K562 (cell line): ENCODE measurements at regions not wholly inside any gene's neighbourhood (a gene's known extent, or its start where the extent isn't known, plus 50 kb on each side); places are given as distances from the start of the nearest gene placed in this dataset.

Source experiments
- ATAC-seq: fragments of 200-7000 bp; cut with Tn5 transposase; 3 replicates; pipeline ENCODE4 v1.9.1; 2020; ENCODE audit warnings: moderate library complexity
- BruUV-seq: library from RNA; stranded (reverse); fragments of 400-500 nt; replicated peaks from 2 replicates; lab custom pipeline; 2021; lab: Mats Ljungman, UMichigan
- CTCF ChIA-PET: fragments of 300-600 bp; formaldehyde crosslinking; extraction: SDS; loops from one replicate; lab custom pipeline; 2021; ENCODE audit warnings: low intra/inter-chr PET ratio; lab: Yijun Ruan, JAX
- POLR2A ChIA-PET: fragments of 300-600, 350-650 bp; sonication (Branson Sonifier 250); formaldehyde crosslinking; extraction: SDS; loops from one replicate; lab custom pipeline; 2021; ENCODE audit warnings: antibody characterized with exemption, inconsistent platforms; lab: Yijun Ruan, JAX
- DNase-seq, 4 experiments: peaks; one replicate each; pipeline versions ENCODE4 v3.0.0 to v3.0.0-alpha.2; 2011 to 2018; ENCODE audit warnings: low spot score in 3 of 4, mixed read lengths in 3 of 4; ENCODE audit errors: extremely low read depth in 1 of 4
- FAIRE-seq: peaks from 2 replicates; lab custom pipeline; 2011; peaks lifted over from hg19 to GRCh38; lab: Jason Lieb, UNC
- H2AFZ ChIP-seq: 2 replicates; pipeline ENCODE4 v1.6.0; 2011; ENCODE audit warnings: low read depth, low read length, control low read depth, inconsistent platforms
- H3K27ac ChIP-seq: fragments of 200-600 bp; 3 replicates; pipeline ENCODE4 v1.8.0; 2011; ENCODE audit warnings: low read depth, mild to moderate bottlenecking, control low read depth, inconsistent platforms, low read length, moderate library complexity, mixed read lengths; ENCODE audit errors: extremely low read depth
- H3K27me3 ChIP-seq, 2 experiments: fragments of 300-600 bp in 1 of 2; 2 replicates in 1 of 2; 3 replicates in 1 of 2; pipeline versions ENCODE4 v1.6.0 to v1.8.0; 2011; ENCODE audit warnings: inconsistent platforms in 2 of 2, low read length in 2 of 2, mild to moderate bottlenecking in 1 of 2, mixed read lengths in 1 of 2, moderate library complexity in 1 of 2; ENCODE audit not compliant: control insufficient read depth in 2 of 2, insufficient read depth in 2 of 2
- H3K36me3 ChIP-seq: fragments of 300-600 bp; 3 replicates; pipeline ENCODE4 v1.8.0; 2011; ENCODE audit warnings: mild to moderate bottlenecking, low read length, inconsistent platforms; ENCODE audit not compliant: control insufficient read depth, insufficient read depth
- H3K4me1 ChIP-seq, 2 experiments: fragments of 200-600 bp in 1 of 2; replicated peaks in 1 of 2; 2 replicates in 1 of 2; 3 replicates in 1 of 2; pipeline versions ENCODE4 v1.5.1 to v1.8.0; 2011; ENCODE audit warnings: inconsistent platforms in 2 of 2, low read length in 2 of 2, mild to moderate bottlenecking in 1 of 2, mixed read lengths in 1 of 2, moderate library complexity in 1 of 2; ENCODE audit not compliant: control insufficient read depth in 2 of 2, insufficient read depth in 2 of 2
- H3K4me2 ChIP-seq: 2 replicates; pipeline ENCODE4 v1.6.1; 2011; ENCODE audit warnings: low read length, control low read depth, inconsistent platforms, mixed read lengths; ENCODE audit not compliant: insufficient read depth
- H3K4me3 ChIP-seq: fragments of 200-600 bp; sonication (generic), shearing (Covaris generic); 2 replicates; pipeline ENCODE4 v1.5.1; 2016; ENCODE audit warnings: control low read depth, inconsistent platforms
- H3K79me2 ChIP-seq: fragments of 200-600 bp; 3 replicates; pipeline ENCODE4 v1.8.0; 2011; ENCODE audit warnings: low read length, inconsistent platforms; ENCODE audit not compliant: control insufficient read depth, insufficient read depth
- H3K9ac ChIP-seq, 2 experiments: 2 replicates each; pipeline versions ENCODE4 v1.6.0 to v1.6.1; 2011; ENCODE audit warnings: low read depth in 2 of 2, low read length in 2 of 2, control low read depth in 1 of 2, inconsistent platforms in 1 of 2, mild to moderate bottlenecking in 1 of 2, mixed read lengths in 1 of 2; ENCODE audit not compliant: insufficient read depth in 1 of 2
- H3K9me1 ChIP-seq: one replicate; pipeline ENCODE4 v1.6.0; 2011; ENCODE audit warnings: inconsistent platforms, mild to moderate bottlenecking, low read length, moderate library complexity; ENCODE audit not compliant: control insufficient read depth, insufficient read depth
- H3K9me3 ChIP-seq: replicated peaks from 2 replicates; pipeline ENCODE4 v1.5.1; 2011; ENCODE audit warnings: low read depth, low read length, inconsistent platforms; ENCODE audit not compliant: control insufficient read depth, insufficient read depth
- H4K20me1 ChIP-seq: replicated peaks from 2 replicates; pipeline ENCODE4 v1.6.1; 2011; ENCODE audit warnings: low read length, inconsistent platforms, mixed read lengths; ENCODE audit not compliant: control insufficient read depth, insufficient read depth
- ARID2 ChIP-seq: fragments of 450-650 bp; IDR thresholded peaks from 2 replicates; pipeline ENCODE4 v1.6.1; 2017; ENCODE audit warnings: antibody characterized with exemption, mild to moderate bottlenecking
- KLF13 ChIP-seq: fragments of 450-650 bp; IDR thresholded peaks from 2 replicates; pipeline ENCODE4 v1.6.1; 2016; ENCODE audit warnings: missing genetic modification characterization, low read depth, mild to moderate bottlenecking, missing compliant biosample characterization, moderate library complexity, borderline replicate concordance
- MEF2D ChIP-seq: conservative IDR thresholded peaks from 2 replicates; pipeline ENCODE4 v1.6.1; 2016; ENCODE audit warnings: low read depth, missing genetic modification characterization, missing compliant biosample characterization
- MEIS2 ChIP-seq: fragments of 450-650 bp; IDR thresholded peaks from 2 replicates; pipeline ENCODE4 v1.6.1; 2014; ENCODE audit warnings: mild to moderate bottlenecking; ENCODE audit not compliant: partially characterized antibody
- RAD51 ChIP-seq: fragments of 450-650 bp; IDR thresholded peaks from 2 replicates; pipeline ENCODE4 v1.7.1; 2016; ENCODE audit warnings: low read depth, mild to moderate bottlenecking, borderline replicate concordance
- RB1 ChIP-seq: fragments of 450-650 bp; IDR thresholded peaks from 2 replicates; pipeline ENCODE4 v1.6.1; 2017; ENCODE audit warnings: low read depth, mild to moderate bottlenecking
- RNF2 ChIP-seq: sonication (generic); IDR thresholded peaks from 2 replicates; pipeline ENCODE4 v1.6.1; 2016
- SRSF1 ChIP-seq: fragments of 200-400 bp; formaldehyde crosslinking; IDR thresholded peaks from 2 replicates; pipeline ENCODE4 v1.6.1; 2017; ENCODE audit warnings: mild to moderate bottlenecking, low read depth, low read length, moderate library complexity
- ZBTB17 ChIP-seq: fragments of 450-650 bp; formaldehyde crosslinking; IDR thresholded peaks from 2 replicates; pipeline ENCODE4 v1.4.0; 2020; ENCODE audit warnings: mild to moderate bottlenecking
- ZKSCAN8 ChIP-seq: fragments of 200-800 bp; sonication (Bioruptor generic); IDR thresholded peaks from 2 replicates; pipeline ENCODE4 v1.6.1; 2016; ENCODE audit warnings: missing genetic modification characterization, missing compliant biosample characterization
- ZNF609 ChIP-seq: sonication (generic); formaldehyde crosslinking; IDR thresholded peaks from 2 replicates; pipeline ENCODE4 v1.8.1; 2023; ENCODE audit warnings: missing genetic modification reagents, mild to moderate bottlenecking, borderline replicate concordance
- ZNF717 ChIP-seq: fragments of 250-450 bp; sonication (Bioruptor Pico); IDR thresholded peaks from 2 replicates; pipeline ENCODE4 v1.5.0; 2021
- ZNF76 ChIP-seq: fragments of 250-450 bp; sonication (Bioruptor Pico); IDR thresholded peaks from 2 replicates; pipeline ENCODE4 v1.4.0; 2020; ENCODE audit warnings: mild to moderate bottlenecking, moderate library complexity, borderline replicate concordance
- WGBS: fragments of 100-300 bp; shearing (Covaris generic); methylation state at CpG from one replicate; pipeline ENCODE4 v1.1.6; 2016; ENCODE audit warnings: low coverage, mixed read lengths; ENCODE audit not compliant: insufficient coverage; ENCODE audit errors: missing lambda C conversion rate; 5-methylcytosine and 5-hydroxymethylcytosine counted together
- in situ Hi-C: fragments of 300-500 bp; cut with MboI; formaldehyde crosslinking; loops from 4 replicates; pipeline ENCODE4 v1.15.0; 2018; ENCODE audit warnings: inconsistent platforms, mixed read lengths
- intact Hi-C: fragments of 100-400 bp; cut with micrococcal nuclease; formaldehyde crosslinking; loops from 2 replicates; pipeline ENCODE4 v1.14.2; 2022
- TF ChIP-seq, protein P1 (sequence below): fragments of 450-650 bp; IDR thresholded peaks from 2 replicates; pipeline ENCODE4 v1.6.1; 2016; ENCODE audit warnings: missing biosample characterization, missing genetic modification characterization
- TF ChIP-seq, protein P2 (sequence below): fragments of 450-650 bp; conservative IDR thresholded peaks from 2 replicates; pipeline ENCODE4 v1.6.1; 2016; ENCODE audit warnings: missing genetic modification characterization, low read depth, mild to moderate bottlenecking, control low read depth, missing compliant biosample characterization
- TF ChIP-seq, protein P3 (sequence below): fragments of 450-650 bp; formaldehyde crosslinking; IDR thresholded peaks from 2 replicates; pipeline ENCODE4 v1.4.0; 2020; ENCODE audit warnings: mild to moderate bottlenecking, mixed read lengths

DNA sequence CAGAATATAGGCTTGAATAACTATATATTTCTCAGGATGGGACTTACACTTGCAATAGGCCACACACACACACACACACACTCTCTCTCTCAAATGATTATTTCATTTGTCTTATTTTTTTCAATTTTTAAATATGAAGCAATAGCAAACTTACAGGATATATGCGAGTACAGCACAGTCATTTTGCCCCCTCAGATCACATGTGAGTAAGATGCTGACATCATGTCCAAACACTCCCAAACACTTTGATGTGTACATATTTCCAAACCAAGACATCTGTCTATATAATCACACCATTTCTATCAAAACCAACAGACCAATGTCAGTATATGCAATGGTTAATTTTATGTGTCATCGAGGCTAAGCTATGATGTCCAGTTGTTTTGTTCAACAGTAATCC lies 1535.9 kb upstream of the FLRT2 start:
- WGBS, result 0% methylated on average over 2 of the region's 2 CpGs
- no peak overlapping the region for H2AFZ ChIP-seq
- intact Hi-C loops (no loop called here), in situ Hi-C loops (no loop called here)
- no peaks in the 10 kb centered on the region for H3K9me1 ChIP-seq
- H3K79me2 ChIP-seq, result no peaks in the 10 kb centered on the region
- no peaks in the 10 kb centered on the region; the same call in 1 of the 2 replicates for H3K9me3 ChIP-seq
- ChIA-PET CTCF (no interaction called here), POLR2A (no interaction called here)
- no TSS peak for BruUV-seq
- H3K4me2 ChIP-seq, result no peak overlapping the region
- no peak overlapping the region for H3K4me3 ChIP-seq
- no peak for ATAC-seq
- H4K20me1 ChIP-seq, result no peaks in the 10 kb centered on the region
- no peak overlapping the region for H3K9ac ChIP-seq
- DNase-seq, result no peak
- no peaks in the 10 kb centered on the region for H3K36me3 ChIP-seq
- no peak for FAIRE-seq
- no peak overlapping the region for H3K27ac ChIP-seq
- H3K27me3 ChIP-seq, result no peaks in the 10 kb centered on the region
- no peaks in the 10 kb centered on the region for H3K4me1 ChIP-seq
- TF ChIP-seq, protein P1, sequence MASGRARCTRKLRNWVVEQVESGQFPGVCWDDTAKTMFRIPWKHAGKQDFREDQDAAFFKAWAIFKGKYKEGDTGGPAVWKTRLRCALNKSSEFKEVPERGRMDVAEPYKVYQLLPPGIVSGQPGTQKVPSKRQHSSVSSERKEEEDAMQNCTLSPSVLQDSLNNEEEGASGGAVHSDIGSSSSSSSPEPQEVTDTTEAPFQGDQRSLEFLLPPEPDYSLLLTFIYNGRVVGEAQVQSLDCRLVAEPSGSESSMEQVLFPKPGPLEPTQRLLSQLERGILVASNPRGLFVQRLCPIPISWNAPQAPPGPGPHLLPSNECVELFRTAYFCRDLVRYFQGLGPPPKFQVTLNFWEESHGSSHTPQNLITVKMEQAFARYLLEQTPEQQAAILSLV (tag), result no peak
- TF ChIP-seq RB1 (no peak), ARID2 (no peak), ZNF717 (CRISPR knock-in tag) (no peak), ZKSCAN8 (no peak), SRSF1 (no peak), ZNF76 (CRISPR knock-in tag) (no peak), ZBTB17 (CRISPR knock-in tag) (no peak), ZNF609 (CRISPR knock-in tag) (no peak), RAD51 (no peak), MEIS2 (no peak), MEF2D (no peak), RNF2 (no peak), KLF13 (tag) (no peak)
- TF ChIP-seq, protein P2, sequence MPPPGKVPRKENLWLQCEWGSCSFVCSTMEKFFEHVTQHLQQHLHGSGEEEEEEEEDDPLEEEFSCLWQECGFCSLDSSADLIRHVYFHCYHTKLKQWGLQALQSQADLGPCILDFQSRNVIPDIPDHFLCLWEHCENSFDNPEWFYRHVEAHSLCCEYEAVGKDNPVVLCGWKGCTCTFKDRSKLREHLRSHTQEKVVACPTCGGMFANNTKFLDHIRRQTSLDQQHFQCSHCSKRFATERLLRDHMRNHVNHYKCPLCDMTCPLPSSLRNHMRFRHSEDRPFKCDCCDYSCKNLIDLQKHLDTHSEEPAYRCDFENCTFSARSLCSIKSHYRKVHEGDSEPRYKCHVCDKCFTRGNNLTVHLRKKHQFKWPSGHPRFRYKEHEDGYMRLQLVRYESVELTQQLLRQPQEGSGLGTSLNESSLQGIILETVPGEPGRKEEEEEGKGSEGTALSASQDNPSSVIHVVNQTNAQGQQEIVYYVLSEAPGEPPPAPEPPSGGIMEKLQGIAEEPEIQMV (tag), result no peak
- TF ChIP-seq, protein P3, sequence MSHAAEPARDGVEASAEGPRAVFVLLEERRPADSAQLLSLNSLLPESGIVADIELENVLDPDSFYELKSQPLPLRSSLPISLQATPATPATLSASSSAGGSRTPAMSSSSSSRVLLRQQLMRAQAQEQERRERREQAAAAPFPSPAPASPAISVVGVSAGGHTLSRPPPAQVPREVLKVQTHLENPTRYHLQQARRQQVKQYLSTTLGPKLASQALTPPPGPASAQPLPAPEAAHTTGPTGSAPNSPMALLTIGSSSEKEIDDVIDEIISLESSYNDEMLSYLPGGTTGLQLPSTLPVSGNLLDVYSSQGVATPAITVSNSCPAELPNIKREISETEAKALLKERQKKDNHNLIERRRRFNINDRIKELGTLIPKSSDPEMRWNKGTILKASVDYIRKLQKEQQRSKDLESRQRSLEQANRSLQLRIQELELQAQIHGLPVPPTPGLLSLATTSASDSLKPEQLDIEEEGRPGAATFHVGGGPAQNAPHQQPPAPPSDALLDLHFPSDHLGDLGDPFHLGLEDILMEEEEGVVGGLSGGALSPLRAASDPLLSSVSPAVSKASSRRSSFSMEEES (CRISPR knock-in tag), result no peak
